GM19239 (cell line): ENCODE measurements at regions not wholly inside any gene's neighbourhood (a gene's known extent, or its start where the extent isn't known, plus 50 kb on each side); places are given as distances from the start of the nearest gene placed in this dataset.

Experiments used
- DNase-seq: peaks from one replicate; pipeline ENCODE4 v3.0.0; 2011; ENCODE audit warnings: low spot score; ENCODE audit not compliant: insufficient read length
- FAIRE-seq: peaks from 2 replicates; lab custom pipeline; 2011; peaks lifted over from hg19 to GRCh38; lab: Jason Lieb, UNC

- FAIRE-seq = no peak
- no peak for DNase-seq
Observed at GRCh38 chr5:109943701-109944235, 254.0 kb downstream of the MAN2A1 start.

DNA sequence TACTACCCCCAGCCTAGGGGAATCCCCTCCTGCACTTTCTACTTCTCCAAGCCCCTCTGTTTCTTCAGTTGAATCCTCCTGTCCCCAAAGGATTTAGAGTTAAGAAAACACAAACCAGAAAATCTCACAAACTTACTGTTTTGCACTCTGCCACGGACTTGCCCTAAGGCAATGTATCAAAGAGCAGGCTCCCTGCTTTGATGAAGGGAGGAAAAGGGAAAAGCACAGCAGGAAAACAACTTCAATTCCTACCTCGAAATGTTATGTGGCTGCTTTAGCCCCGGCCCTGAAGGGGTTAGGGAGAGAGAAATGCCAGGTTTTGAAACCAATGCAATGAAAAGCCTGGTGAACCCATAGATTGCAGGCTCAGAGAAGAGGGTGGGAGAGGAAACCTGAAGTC, 254.7 kb downstream of the MAN2A1 start:
- DNase-seq (no peak), FAIRE-seq (no peak)

- no peak for DNase-seq
- FAIRE-seq = no peak
Observed at GRCh38 chr5:109945097-109945678, 255.5 kb downstream of the MAN2A1 start.

GRCh38 chr5:109945723-109946480, 256.2 kb downstream of the MAN2A1 start:
- no peak for FAIRE-seq
- DNase-seq = no peak

GRCh38 chr5:109946610-109947009, 256.9 kb downstream of the MAN2A1 start:
- no peak for DNase-seq
- FAIRE-seq = no peak

DNA sequence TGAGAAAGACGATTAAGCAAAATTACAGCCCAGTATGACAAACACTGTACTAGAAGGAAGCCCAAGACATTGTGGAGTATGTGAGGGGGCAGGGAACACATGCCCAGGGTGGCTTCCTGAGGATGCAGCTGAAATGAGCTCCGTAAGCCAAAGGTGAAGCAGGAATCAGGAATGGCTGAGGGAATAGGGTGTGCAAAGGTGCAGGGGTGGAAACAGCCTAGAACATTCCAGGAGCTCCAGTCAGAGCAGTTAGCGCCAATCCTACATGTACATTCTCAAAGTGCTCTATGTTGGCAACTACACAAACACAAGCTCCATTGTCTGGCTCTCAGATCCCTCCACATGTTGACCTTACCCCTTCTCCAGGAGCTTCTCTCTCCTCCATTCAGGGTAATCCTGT, 257.9 kb downstream of the MAN2A1 start:
- DNase-seq = no peak
- no peak for FAIRE-seq

DNA sequence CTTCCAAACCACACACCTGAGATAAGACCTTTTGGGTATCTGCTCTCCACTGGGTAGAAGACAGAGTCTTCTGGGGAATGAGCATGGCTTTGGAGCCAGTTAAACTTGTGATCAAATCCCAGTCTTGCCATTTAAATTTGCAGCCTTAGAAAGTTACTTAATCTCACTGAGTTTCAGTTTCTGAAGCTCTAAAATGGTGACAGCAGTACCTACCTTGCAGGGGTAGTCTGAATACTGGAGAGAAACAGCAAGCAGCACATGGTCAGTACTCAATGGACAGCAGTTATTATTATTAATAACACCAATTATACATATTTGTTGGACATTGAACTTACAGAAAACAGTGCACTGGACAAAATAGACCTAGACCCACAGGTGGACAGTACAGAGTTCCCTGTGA, 260.9 kb downstream of the MAN2A1 start:
- no peak for FAIRE-seq

GRCh38 chr5:109951348-109951747, 261.6 kb downstream of the MAN2A1 start:
- FAIRE-seq (no peak), DNase-seq (no peak)

More for the DNA sequence above, 260.9 kb downstream of the MAN2A1 start:
- DNase-seq = no peak

DNA sequence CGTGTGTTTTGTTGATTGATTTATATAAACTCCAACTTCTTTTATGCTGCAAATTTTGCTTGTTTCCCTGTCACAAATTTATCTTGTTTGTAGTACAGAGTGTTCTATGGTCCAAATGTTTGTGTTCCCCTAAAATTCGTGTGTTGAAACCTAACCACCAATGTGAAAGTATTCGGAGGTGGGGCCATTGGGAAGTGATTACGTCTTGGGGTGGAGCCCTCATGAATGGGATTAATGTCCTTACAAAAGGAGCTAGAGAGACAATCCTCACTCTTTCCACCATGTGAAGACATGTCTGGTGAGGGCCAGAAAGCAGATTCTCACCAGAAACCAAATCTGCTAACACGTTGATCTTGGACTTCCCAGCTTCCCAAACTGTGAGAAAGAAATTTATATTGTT, 262.0 kb downstream of the MAN2A1 start:
- FAIRE-seq (no peak), DNase-seq (no peak)

DNA sequence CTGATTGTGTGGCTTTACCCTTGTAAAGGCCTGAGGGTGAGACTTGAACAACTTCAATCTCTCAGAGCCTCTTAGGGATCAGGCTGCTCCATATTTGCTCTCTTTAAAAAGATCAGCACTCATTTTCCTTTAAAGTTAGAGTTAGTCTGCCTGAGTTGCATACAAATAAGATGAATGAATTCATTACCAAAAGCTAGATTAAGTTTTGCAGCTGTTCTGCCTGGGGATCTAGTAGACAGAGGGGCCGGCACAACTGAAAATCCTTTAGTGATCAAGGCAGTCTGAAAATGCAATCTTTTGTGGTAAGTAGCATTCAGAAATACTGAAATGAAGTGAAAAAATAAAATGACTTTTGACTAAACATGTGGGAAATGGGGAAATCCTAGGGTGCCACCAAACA, 264.0 kb downstream of the MAN2A1 start:
- FAIRE-seq = no peak
- no peak for DNase-seq

DNA sequence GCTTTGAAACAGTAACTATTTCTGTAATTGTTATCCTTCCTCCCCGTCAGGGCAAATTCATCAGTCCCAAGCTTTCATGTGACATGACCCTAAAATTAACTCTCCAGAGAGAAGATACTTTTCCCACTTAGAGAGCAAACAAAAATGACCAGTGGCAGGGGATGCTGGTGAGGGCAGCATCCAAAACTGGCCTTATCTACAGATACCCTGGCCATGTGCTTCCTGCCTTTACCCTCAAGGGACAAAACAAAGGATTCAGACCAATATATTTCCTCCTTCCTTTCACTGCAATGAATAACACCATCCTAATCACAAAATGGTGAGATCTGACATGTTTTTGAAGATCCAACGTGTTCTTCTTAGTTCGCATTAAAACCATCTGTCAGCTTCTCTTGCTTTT, 267.2 kb downstream of the MAN2A1 start:
- FAIRE-seq (no peak), DNase-seq (no peak)

GRCh38 chr5:109958082-109958481, 268.4 kb downstream of the MAN2A1 start:
- DNase-seq = no peak
- FAIRE-seq = no peak

GRCh38 chr5:109959652-109960051, 269.9 kb downstream of the MAN2A1 start:
- FAIRE-seq (no peak), DNase-seq (no peak)

GRCh38 chr5:109961751-109962150, 272.0 kb downstream of the MAN2A1 start:
- no peak for FAIRE-seq
- DNase-seq = no peak

DNA sequence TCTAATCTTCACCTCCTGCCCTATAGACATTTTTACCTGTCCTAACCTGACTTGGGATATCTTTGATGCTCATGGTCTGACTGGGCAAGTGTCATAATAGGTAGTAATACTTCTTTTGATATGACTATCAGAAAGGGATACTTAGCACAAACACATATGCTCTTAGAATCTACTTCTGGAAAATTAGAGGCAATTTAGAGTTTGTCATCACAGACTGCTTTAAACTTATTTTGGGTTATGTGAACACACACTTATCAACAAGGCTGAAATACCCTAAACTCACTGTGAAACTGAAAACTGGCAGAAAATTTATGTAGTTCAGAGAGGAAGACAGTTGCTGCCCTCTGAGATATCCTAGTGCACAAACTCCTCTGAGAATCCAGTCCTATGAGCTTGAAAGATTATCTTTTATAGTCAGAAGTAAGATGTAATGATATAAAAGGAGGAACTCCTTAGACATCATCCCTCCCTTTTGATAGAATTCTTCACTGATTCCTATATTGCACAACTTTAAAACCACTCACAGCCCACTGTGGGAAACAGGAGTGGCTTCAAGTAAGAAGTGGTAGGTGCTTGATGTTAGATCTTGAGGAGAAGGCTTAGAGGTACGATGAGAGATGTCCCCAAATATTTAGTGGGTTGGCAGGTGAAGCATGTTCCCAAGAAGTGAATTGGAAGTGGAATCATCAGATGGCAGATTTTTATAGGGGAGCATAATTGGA, 273.3 kb downstream of the MAN2A1 start:
- FAIRE-seq (no peak), DNase-seq (no peak)

GRCh38 chr5:109964136-109964535, 274.4 kb downstream of the MAN2A1 start:
- no peak for FAIRE-seq
- no peak for DNase-seq

DNA sequence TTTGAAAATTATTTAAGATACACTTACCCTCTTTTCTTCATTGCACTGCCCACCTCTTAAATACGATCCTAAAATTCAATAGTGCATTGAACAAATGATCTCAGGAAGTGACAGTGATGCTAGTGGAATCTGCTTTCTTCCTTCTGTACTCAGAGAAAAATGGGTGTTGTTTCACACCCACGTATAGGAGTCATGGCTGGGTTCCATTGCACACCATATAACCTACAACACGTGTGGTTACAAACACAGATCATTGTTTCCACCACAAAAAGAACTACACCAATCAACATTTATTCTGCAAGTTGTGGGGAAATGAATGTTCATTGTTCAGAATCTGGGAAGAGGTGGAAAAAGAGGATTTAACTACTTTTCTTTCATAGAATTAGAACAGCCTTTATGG, 275.9 kb downstream of the MAN2A1 start:
- FAIRE-seq = no peak
- no peak for DNase-seq

GRCh38 chr5:109971968-109972367, 282.2 kb downstream of the MAN2A1 start:
- FAIRE-seq (no peak), DNase-seq (no peak)

- DNase-seq = no peak
- no peak for FAIRE-seq
Observed at GRCh38 chr5:109981979-109982378, 292.3 kb downstream of the MAN2A1 start.

- FAIRE-seq (no peak), DNase-seq (no peak)
Observed at GRCh38 chr5:109982966-109983534, 293.3 kb downstream of the MAN2A1 start.

- FAIRE-seq (no peak), DNase-seq (no peak)
Observed at GRCh38 chr5:109986726-109987125, 297.0 kb downstream of the MAN2A1 start.
